GM21381 (cell line): ENCODE measurements at regions not wholly inside any gene's neighbourhood (a gene's known extent, or its start where the extent isn't known, plus 50 kb on each side); places are given as distances from the start of the nearest gene placed in this dataset.
"Not testable (repeated sequence)": the region's sequence is repeated elsewhere in the genome, so short reads cannot be mapped to it uniquely, and the experiment has no call there.

Source experiments
- ATAC-seq: cut with Tn5 transposase; IDR thresholded peaks from one replicate; pipeline ENCODE4 v1.9.1; 2021; ENCODE audit warnings: mild to moderate bottlenecking, moderate library complexity; ENCODE audit not compliant: unreplicated experiment

DNA sequence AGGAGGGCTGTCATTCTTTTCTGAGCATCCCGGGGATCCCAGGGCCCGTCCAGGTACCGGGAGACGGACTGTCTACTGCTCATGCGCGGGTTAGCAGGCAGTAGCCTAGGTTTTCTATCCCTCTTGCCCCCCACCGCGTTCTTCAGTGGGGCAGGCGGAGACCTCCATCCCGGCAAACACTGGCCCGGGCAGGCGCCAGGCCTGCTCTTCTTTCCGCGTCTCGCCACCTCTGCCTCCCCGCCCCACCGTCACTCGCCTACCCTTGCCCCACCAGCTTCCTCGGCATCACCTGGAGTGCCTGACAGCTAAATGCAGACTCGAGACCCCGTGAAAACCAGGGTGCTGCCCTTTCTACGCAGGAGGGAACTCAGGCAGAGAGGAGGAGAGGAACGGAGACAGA, 1937.7 kb upstream of the DEFB115 start:
- no peak for ATAC-seq

GRCh38 chr20:29320216-29320949, 1937.1 kb upstream of the DEFB115 start:
- not testable (repeated sequence) for ATAC-seq

GRCh38 chr20:29323631-29324515, 1933.6 kb upstream of the DEFB115 start:
- ATAC-seq: not testable (repeated sequence)

DNA sequence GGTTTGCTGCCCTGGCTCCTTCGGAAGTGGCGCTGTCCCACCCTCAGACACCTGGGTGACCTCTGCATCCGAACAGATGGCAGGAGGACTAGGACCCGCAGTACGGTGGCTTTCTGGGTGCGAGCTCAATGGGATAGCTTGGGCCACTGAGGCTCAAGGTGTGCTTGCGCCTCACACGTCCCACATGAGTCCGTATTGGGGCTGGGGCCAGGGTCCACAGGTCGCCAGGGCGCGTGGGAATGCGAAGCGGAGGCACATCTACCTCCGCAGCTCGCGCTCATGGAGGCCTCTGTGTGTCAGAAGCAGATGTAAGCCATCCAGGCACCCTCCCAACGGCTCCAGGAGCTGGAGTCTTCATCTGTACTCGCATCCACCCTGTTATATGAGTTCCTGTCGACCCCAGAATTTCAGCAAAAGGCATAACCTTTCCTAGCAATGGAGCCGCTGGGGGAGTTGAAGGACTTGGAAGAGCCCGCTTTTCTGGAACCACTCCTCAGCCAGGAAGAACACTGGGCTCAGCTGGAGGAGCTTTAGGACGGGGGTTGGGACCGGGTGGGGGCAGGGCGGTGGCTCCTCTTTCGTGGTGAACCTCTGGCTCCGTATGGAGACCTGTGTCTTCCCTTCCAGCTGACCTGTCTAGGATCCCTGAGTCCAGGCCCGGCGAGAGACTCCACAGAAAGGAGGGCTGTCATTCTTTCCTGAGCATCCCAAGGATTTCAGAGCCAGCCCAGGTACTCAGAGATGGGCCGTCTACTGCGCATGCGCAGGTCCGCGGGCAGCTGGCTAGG, 1932.8 kb upstream of the DEFB115 start:
- ATAC-seq: not testable (repeated sequence)

GRCh38 chr20:29325304-29325640, 1932.2 kb upstream of the DEFB115 start:
- no peak for ATAC-seq

GRCh38 chr20:29325781-29326180, 1931.7 kb upstream of the DEFB115 start:
- ATAC-seq: not testable (repeated sequence)

GRCh38 chr20:29326376-29327070, 1930.9 kb upstream of the DEFB115 start:
- no peak for ATAC-seq

DNA sequence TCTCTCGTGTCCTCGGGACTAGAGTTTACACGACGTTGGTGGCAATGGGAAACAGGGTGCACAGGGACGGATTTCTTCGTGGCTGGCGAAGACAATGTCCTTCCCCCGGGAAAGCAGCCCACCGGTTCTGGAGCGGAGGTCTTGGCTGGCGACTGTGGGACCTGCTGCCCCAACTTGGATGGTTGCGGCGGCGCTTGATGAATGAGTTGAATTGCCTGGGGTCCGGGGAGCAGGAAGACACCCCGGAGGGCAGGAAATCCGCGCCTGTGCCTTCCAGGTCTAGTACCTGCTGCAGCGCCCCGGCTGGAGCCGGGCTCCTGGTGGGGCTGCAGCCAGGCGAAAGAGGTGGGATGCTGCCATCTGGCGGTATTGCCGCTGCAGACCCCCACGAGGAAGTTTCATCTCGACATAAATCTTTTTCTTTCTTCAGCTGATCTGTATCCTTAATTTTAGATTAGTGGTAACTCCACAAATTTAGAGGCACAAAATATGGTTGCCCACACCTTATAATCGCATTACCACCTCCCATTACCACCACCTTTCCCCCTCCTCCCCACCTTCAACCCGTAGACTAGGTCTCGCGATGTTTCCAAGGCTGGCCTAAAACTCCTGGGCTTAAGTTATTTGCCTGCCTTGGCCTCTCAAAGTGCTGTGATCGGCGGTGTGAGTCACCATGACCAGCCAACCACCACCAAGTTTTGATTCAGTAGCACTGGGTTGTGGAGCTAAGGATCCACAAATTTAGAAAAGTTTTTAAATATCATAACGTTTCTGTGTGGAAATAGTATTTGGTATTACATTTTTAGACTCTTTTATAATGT, 1929.7 kb upstream of the DEFB115 start:
- not testable (repeated sequence) for ATAC-seq

DNA sequence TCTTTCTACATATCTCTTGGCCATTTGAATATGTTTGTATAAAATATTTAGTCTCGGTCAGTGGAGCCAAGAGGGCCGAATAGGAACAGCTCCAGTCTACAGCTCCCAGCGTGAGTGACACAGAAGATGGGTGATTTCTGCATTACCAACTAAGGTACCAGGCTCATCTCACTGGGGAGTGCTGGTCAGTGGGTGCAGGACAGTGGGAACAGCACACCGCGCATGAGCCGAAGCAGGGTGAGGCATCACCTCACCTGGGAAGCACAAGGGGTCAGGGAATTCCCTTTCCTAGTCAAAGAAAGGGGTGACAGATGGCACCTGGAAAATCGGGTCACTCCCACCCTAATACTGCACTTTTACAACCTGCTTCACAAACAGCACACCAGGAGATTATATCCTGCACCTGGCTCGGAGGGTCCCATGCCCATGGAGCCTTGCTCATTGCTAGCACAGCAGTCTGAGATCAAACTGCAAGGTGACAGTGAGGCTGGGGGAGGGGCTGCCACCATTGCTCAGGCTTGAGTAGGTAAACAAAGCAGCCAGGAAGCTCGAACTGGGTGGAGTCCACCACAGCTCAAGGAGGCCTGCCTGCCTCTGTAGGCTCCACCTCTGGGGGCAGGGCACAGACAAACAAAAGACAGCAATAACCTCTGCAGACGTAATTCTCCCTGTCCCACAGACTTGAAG, 1926.9 kb upstream of the DEFB115 start:
- not testable (repeated sequence) for ATAC-seq

DNA sequence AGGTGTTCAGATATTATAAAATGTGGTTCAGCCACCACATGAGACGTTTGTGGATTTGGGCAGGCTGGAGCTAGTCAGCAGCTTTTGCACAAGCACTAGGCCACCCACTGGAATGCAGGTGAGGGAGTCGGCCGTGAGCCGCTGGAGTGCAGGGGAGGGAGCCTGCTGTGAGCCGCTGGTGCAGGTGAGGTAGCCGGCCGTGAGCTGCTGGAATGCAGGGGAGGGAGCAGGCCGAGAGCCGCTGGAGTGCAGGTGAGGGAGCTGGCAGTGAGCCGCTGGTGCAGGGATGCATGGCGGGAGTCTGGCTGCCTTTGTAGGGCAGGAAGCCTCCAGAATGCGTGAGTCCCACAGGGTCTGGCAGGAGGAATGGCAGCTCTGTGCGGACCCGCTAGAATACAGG, 1907.6 kb upstream of the DEFB115 start:
- ATAC-seq: no peak

GRCh38 chr20:29375937-29376336, 1881.5 kb upstream of the DEFB115 start:
- not testable (repeated sequence) for ATAC-seq

- ATAC-seq: not testable (repeated sequence)
Observed at GRCh38 chr20:29392853-29393252, 1864.6 kb upstream of the DEFB115 start.

DNA sequence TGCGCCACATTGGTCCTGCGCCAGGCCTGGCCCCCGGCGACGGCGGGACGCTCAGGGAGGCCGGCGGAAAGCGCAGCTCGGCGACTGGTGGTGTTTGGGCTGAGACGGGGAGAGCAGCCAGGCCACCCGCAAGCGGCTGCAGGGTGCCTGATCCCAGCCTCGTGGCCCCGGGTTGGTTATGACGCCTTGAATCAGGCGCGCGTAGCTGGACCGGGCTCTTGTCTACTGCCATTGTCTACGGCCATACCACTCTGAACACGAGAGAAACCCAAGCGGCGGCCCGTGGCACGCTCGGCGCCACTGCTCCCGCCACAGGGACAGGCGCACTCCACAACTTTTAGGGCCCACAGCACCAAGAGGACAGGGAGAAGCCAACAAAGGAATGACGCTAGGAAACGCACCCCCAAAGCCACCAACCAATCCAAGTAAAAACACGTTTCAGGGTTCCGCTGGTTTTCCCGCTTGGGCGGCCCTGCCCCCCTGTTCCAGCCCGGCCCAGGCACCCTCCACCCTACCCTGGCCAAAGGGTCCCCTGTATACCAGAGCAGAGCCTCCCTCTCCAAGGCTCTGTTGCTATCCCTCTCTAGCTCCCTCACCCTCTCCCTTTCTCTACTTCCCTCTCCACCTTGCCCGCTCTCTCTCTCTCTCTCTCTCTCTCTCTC, 1849.3 kb upstream of the DEFB115 start:
- ATAC-seq: no peak

DNA sequence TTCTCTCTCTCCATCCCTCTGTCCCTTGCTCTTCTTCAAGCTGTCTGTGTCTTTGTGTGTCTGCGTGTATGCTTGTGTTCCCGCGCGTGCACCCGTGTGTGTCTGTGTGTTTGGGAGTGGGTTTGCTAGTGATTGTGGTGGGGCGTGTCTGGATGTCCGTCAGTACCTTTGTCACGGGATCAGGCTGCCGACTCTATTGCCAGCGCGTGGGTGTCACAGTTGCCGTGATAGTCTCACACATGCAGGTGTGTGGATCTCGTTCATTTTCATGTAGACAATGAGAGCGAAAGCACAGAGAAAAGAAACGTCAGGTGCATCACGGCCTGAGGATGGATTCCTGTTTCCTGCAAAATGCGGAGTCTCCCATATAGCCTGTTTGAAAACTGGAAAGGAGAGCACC, 1848.8 kb upstream of the DEFB115 start:
- not testable (repeated sequence) for ATAC-seq

DNA sequence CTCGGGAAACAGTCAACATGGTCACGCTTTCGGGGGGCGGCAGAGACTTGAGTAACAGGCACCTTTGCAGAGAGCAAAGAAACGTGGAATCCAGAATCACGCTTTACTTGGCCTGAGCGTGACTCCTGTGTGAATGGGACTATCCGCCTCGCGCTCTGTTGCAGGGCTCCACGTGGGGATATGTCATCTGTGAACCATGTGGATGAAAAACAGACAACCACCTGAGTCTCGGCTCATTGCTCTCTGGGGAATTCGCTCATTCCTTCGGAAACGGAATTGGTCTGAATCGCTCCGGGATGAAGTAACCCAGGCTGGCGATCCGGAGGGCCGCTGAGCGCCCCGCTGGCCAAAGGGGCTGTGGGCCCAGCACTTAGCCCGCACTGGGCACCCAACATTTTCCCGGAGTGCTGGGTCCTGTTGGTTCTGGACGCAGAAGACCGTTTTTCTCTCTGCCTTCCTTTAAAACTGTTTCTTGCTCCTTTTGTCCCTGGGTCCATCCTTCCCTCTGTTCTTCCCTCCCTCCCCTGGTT, 1848.2 kb upstream of the DEFB115 start:
- ATAC-seq: not testable (repeated sequence)

DNA sequence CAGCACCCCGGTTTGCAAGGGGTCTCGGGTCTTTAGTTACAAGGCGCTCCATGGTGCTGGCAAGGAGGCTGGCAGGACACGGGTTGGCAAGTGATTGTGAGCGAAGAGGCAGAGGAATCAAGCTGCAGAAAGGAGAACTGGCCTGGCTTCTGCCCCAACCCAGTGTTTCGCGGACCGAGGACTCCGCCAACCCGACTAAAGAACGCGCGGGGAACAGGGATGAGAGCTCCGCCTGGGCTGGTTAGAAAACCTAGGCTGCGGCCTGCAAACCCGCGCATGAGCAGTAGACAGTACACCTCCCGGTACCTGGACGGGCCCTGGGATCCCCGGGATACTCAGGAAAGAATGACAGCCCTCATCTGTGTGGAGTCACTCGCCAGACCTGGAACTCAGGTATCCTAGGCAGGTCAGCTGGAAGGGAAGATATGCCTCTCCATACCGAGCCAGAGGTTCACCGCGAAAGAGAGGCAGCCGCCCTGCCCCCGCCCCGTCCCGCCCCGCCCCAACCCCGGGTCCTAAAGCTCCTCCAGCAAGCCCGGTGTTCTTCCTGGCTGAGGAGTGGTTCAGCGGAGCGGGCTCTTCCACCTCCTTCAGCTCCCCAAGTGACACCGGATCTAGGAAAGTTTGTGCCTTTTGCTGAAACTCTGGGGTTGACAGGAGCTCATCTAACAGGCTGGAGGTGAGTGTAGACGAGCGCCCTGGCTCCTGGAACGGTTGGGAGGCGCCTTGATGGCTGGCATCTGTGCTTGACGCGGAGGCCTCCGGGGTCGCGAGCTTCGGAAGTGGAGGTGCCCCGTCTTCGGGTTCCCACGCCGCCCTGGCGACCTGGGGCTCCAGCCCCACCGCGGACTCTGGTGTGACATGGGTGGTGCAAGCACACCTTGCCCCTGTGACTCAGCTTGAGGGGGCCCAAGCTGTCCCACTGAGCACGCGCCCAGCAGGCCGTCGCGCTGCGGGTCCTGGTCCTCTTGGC, 1847.3 kb upstream of the DEFB115 start:
- ATAC-seq: no peak

GRCh38 chr20:29410806-29411457, 1846.5 kb upstream of the DEFB115 start:
- ATAC-seq: no peak
